Subcutaneous abdominal adipose tissue (tissue), 5 donors: ENCODE measurements at regions not wholly inside any gene's neighbourhood (a gene's known extent, or its start where the extent isn't known, plus 50 kb on each side); places are given as distances from the start of the nearest gene placed in this dataset.
"Not testable (repeated sequence)": the region's sequence is repeated elsewhere in the genome, so short reads cannot be mapped to it uniquely, and the experiment has no call there.

ENCODE experiments used
- H3K27ac ChIP-seq: one replicate; pipeline ENCODE4 v1.7.0; 2013; ENCODE audit warnings: low read depth, mild to moderate bottlenecking, inconsistent platforms, low read length, moderate library complexity
- H3K27me3 ChIP-seq, 5 donors: one replicate each; pipeline ENCODE4 v1.7.0; 2013; ENCODE audit warnings: low read length in 5 of 5, inconsistent platforms in 1 of 5; ENCODE audit not compliant: control insufficient read depth in 5 of 5, insufficient read depth in 4 of 5
- H3K36me3 ChIP-seq, 5 donors: one replicate each; pipeline ENCODE4 v1.7.0; 2013; ENCODE audit warnings: low read length in 5 of 5; ENCODE audit not compliant: control insufficient read depth in 5 of 5, insufficient read depth in 5 of 5
- H3K4me1 ChIP-seq, 5 donors: one replicate each; pipeline ENCODE4 v1.7.0; 2013; ENCODE audit warnings: low read length in 5 of 5, mild to moderate bottlenecking in 3 of 5, moderate library complexity in 1 of 5; ENCODE audit not compliant: control insufficient read depth in 5 of 5, insufficient read depth in 5 of 5
- H3K4me3 ChIP-seq, 5 donors: one replicate each; pipeline ENCODE4 v1.7.0; 2013; ENCODE audit warnings: low read length in 5 of 5, low read depth in 1 of 5
- H3K9ac ChIP-seq, 5 donors: one replicate each; pipeline ENCODE4 v1.7.0; 2013; ENCODE audit warnings: low read length in 5 of 5, mild to moderate bottlenecking in 4 of 5, moderate library complexity in 3 of 5
- H3K9me3 ChIP-seq, 5 donors: one replicate each; pipeline ENCODE4 v1.7.0; 2013; ENCODE audit warnings: low read length in 5 of 5; ENCODE audit not compliant: control insufficient read depth in 5 of 5
- donor health status: healthy.
- donor health status: healthy.
- donor health status: healthy.
- donor health status: healthy.
- donor health status: healthy.

GRCh38 chr22:22182218-22182989 lies 62.2 kb upstream of the VPREB1 start:
- H3K27me3 ChIP-seq: peaks cover 8 to 25% (median 25%) of the 10 kb centered on the region in 5 donors
- no peaks in the 10 kb centered on the region for H3K4me1 ChIP-seq
- no peaks in the 10 kb centered on the region for H3K36me3 ChIP-seq
- no peaks in the 10 kb centered on the region for H3K9me3 ChIP-seq
- no peak overlapping the region for H3K4me3 ChIP-seq
- H3K27ac ChIP-seq: no peak overlapping the region
- no peak overlapping the region for H3K9ac ChIP-seq

- H3K9me3 ChIP-seq: no peaks in the 10 kb centered on the region
- H3K9ac ChIP-seq: no peak overlapping the region
- H3K4me3 ChIP-seq: no peak overlapping the region
- H3K27ac ChIP-seq: no peak overlapping the region
- no peaks in the 10 kb centered on the region for H3K4me1 ChIP-seq
- no peaks in the 10 kb centered on the region for H3K36me3 ChIP-seq
- H3K27me3 ChIP-seq: peaks cover 8 to 29% (median 25%) of the 10 kb centered on the region in 5 donors
Measured at GRCh38 chr22:22181341-22181850, 63.2 kb upstream of the VPREB1 start.

DNA sequence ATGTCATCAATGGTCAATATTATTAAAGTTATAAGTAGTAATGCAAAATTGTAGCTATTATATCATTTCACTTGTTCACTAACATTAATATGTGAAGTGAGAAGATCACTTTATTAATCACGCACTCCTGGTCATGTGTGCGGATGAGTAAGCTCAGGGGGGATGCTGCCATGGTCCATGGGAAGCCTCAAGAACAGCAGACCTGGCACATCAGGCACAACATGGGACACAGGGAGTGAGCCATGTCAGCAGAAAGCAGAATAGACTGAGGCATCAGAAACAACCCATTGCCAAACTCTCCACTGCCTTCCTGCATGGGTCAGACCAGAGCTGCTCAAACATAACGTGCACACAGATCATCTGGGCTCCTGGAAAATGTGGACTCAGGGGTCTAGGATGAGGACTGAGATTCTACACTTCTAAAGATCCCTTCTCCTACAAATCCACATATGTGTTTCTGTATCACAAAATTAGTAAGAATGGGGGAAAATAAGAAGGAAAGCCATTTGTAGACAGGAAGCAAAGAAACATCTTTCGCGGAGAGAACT lies 63.8 kb upstream of the VPREB1 start:
- no peak overlapping the region for H3K4me3 ChIP-seq
- no peak overlapping the region for H3K9ac ChIP-seq
- no peaks in the 10 kb centered on the region for H3K4me1 ChIP-seq
- H3K27ac ChIP-seq: no peak overlapping the region
- H3K36me3 ChIP-seq: no peaks in the 10 kb centered on the region
- no peaks in the 10 kb centered on the region for H3K9me3 ChIP-seq
- H3K27me3 ChIP-seq: peaks cover 5 to 29% (median 21%) of the 10 kb centered on the region in 5 donors

DNA sequence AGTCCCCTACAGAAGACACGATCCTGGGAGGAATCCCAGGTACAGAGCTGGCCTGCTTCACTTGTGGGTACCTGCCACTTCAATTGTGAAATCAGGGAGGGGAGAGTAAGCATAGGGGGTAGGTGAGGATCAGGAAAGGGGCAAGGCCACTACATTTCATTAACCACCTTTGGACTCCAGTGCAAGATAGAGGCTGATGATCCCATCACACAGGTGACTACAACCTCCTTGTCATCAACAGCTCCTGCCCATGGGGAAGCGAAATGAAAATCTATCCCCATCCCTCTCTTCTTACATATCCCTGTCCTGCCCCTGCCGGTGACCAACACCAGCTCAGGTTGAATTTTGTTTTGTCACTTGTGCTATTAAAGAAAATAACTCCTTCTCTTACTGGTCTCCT lies 64.7 kb upstream of the VPREB1 start:
- Histone ChIP-seq H3K27ac (no peak overlapping the region), H3K36me3 (no peaks in the 10 kb centered on the region), H3K9me3 (no peaks in the 10 kb centered on the region), H3K27me3 (peaks cover 5 to 29% (median 21%) of the 10 kb centered on the region in 5 donors), H3K4me1 (no peaks in the 10 kb centered on the region), H3K4me3 (no peak overlapping the region), H3K9ac (no peak overlapping the region)

- no peaks in the 10 kb centered on the region for H3K4me1 ChIP-seq
- H3K9me3 ChIP-seq: no peaks in the 10 kb centered on the region
- H3K9ac ChIP-seq: no peak overlapping the region
- peaks cover 5 to 29% (median 21%) of the 10 kb centered on the region in 5 donors for H3K27me3 ChIP-seq
- no peak overlapping the region for H3K4me3 ChIP-seq
- no peaks in the 10 kb centered on the region for H3K36me3 ChIP-seq
- H3K27ac ChIP-seq: no peak overlapping the region
Measured at GRCh38 chr22:22178992-22179391, 65.6 kb upstream of the VPREB1 start.

DNA sequence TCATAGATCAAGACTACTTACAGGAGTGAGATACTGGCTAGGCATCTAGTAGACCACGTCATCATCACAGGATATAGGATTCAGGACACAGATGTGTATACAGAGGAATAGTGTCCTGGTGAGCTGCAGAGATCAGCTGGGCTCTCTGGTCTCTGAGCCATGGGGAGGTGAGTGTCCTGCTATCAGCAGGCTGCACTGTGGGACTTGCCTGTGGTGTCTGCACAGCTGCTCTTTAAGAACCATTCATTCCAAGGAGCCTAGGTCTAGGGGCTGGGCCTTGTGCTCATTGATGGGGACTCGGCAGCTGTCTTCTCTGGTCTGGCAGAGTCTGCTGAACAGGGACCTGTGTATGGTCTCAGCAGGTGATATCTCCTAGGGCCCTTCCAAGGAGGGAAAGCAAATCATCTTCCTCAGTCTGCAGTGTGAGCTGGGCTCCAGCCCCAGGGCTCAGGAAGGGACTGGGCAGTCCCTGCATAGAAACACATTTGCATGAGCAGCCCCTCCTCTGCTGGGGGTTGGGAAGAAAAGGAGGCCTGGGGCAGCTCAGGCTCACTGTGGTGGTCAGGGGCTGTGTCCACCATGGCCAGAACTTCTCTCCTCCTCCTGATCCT lies 66.1 kb upstream of the VPREB1 start:
- Histone ChIP-seq H3K27ac (no peak overlapping the region), H3K9ac (no peak overlapping the region), H3K4me1 (no peaks in the 10 kb centered on the region), H3K36me3 (no peaks in the 10 kb centered on the region), H3K4me3 (no peak overlapping the region), H3K27me3 (peaks cover 5 to 26% (median 21%) of the 10 kb centered on the region in 5 donors), H3K9me3 (no peaks in the 10 kb centered on the region)

DNA sequence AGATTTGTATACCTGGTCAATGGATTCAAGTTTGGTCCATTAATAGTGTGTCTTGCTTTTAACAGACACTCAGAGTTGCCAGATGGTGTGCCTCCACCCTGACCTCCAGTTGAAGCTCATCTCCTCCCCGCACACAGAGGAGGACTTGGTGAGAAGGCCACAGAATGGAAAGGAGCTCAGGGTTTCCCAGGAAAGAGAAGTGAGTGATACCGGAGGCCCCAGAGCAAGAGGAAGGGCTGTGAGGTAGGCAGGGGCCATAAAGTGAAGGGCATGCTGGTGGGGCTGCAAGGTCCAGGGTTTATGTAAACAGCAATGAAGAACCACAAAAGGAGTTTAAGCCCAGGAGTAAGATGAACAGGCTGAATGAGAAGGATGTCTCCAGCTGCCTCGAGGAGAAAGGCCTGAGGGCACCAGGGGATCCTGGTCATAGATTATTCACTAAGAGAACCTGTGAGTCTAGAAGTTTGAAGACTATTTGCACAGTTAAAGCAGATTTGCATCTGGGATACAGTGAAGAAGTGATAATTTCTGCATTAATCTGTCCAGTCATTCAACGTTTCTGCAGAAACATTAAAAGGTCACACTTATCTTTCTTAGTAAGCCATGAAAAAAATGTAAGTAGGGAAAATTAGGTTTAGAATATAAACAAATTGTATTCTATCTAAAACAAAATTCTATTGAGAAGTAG lies 67.5 kb upstream of the VPREB1 start:
- peaks cover 5 to 20% (median 15%) of the 10 kb centered on the region in 5 donors for H3K27me3 ChIP-seq
- no peak overlapping the region for H3K27ac ChIP-seq
- H3K9me3 ChIP-seq: no peaks in the 10 kb centered on the region

GRCh38 chr22:22172896-22173628 lies 71.5 kb upstream of the VPREB1 start:
- not testable (repeated sequence) for H3K9ac ChIP-seq, H3K27ac ChIP-seq
- peaks cover 0 to 11% (median 1%) of the 10 kb centered on the region in 5 donors for H3K27me3 ChIP-seq

More for the DNA sequence above, 67.5 kb upstream of the VPREB1 start:
- Histone ChIP-seq H3K4me1 (no peaks in the 10 kb centered on the region), H3K36me3 (no peaks in the 10 kb centered on the region), H3K4me3 (no peak overlapping the region), H3K9ac (no peak overlapping the region)

DNA sequence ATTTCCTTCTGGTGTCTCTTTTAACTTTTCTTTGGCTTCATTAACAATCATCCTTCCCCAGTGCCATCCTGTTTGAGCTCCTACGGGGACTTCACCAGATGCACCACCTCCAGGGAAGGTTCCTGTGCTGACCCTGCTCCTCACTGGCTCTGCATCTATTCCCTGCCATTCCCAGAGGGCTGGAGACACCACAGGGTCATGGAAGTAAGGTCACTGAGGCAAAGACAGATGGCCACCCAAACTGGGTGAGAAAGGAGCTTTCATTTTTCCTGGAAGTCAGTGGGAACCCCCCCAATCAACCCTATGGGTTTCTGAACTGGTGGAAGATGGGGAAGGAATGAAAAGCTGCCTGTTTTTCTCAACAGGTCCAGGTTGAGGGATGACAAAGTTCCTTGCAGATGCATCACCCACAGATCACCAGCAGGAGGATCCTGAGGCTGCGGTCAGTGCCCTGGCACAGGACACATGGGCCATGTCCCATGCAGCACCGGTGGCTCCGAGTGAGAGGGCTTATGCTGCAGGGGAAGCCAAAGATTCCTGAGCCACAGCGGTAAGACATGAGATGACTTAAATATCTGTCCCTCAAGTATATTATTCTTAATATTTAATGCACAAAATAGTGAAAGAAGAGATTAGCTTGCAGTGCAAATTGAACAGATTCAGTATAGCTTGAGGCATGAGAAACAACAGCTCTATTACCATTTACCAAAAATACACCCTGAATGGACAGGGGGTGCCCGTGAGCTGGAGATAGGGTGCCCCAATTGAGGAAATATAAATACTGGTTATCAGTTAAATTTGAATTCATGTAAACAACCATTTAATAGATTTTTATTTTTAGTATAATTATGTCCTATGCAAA lies 73.0 kb upstream of the VPREB1 start:
- no peak overlapping the region for H3K9ac ChIP-seq
- no peaks in the 10 kb centered on the region for H3K9me3 ChIP-seq
- no peak overlapping the region for H3K27ac ChIP-seq
- no peak overlapping the region for H3K4me3 ChIP-seq
- H3K36me3 ChIP-seq: no peaks in the 10 kb centered on the region
- peaks cover 0 to 6% (median 0%) of the 10 kb centered on the region in 5 donors for H3K4me1 ChIP-seq
- H3K27me3 ChIP-seq: peaks cover 0 to 12% (median 3%) of the 10 kb centered on the region in 5 donors

More at GRCh38 chr22:22172896-22173628, 71.5 kb upstream of the VPREB1 start:
- not testable (repeated sequence) for H3K4me3 ChIP-seq, H3K4me1 ChIP-seq, H3K9me3 ChIP-seq, H3K36me3 ChIP-seq
